ENCODE measurements at regions not wholly inside any gene's neighbourhood (a gene's known extent, or its start where the extent isn't known, plus 50 kb on each side); places are given as distances from the start of the nearest gene placed in this dataset.

GRCh38 chr3:69505770-69506407, 120.0 kb upstream of the FRMD4B start:
- DNase-seq (ENCODE audit: insufficient read length, low spot score, missing footprints): no peak
- Histone ChIP-seq H3K27me3 (ENCODE audit: insufficient read depth, low read length) (no peaks in the 10 kb centered on the region), H3K36me3 (ENCODE audit: insufficient read depth, low read length) (no peaks in the 10 kb centered on the region), H3K27ac (ENCODE audit: low read depth, low read length) (no peak overlapping the region), H4K20me1 (ENCODE audit: insufficient read depth, low read length) (no peaks in the 10 kb centered on the region), H3K4me2 (ENCODE audit: insufficient read depth, low read length) (no peak overlapping the region), H3K4me1 (ENCODE audit: insufficient read depth, low read length) (no peaks in the 10 kb centered on the region), H2AFZ (ENCODE audit: low read length) (no peak overlapping the region), H3K79me2 (ENCODE audit: insufficient read depth, low read length) (no peaks in the 10 kb centered on the region), H3K4me3 (ENCODE audit: insufficient read depth, low read length) (no peak overlapping the region), H3K9me3 (ENCODE audit: low read depth, low read length) (no peaks in the 10 kb centered on the region)
- TF ChIP-seq, protein P1, sequence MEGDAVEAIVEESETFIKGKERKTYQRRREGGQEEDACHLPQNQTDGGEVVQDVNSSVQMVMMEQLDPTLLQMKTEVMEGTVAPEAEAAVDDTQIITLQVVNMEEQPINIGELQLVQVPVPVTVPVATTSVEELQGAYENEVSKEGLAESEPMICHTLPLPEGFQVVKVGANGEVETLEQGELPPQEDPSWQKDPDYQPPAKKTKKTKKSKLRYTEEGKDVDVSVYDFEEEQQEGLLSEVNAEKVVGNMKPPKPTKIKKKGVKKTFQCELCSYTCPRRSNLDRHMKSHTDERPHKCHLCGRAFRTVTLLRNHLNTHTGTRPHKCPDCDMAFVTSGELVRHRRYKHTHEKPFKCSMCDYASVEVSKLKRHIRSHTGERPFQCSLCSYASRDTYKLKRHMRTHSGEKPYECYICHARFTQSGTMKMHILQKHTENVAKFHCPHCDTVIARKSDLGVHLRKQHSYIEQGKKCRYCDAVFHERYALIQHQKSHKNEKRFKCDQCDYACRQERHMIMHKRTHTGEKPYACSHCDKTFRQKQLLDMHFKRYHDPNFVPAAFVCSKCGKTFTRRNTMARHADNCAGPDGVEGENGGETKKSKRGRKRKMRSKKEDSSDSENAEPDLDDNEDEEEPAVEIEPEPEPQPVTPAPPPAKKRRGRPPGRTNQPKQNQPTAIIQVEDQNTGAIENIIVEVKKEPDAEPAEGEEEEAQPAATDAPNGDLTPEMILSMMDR (IDR thresholded peaks at IDR 0.05; ENCODE audit: extremely low read depth, low read depth, low read length): no peak

- TF ChIP-seq, protein P1 (IDR thresholded peaks at IDR 0.05; ENCODE audit: extremely low read depth, low read depth, low read length): no peak
- no peak overlapping the region for H3K4me2 ChIP-seq (ENCODE audit: insufficient read depth, low read length)
- no peaks in the 10 kb centered on the region for H3K79me2 ChIP-seq (ENCODE audit: insufficient read depth, low read length)
- no peak for DNase-seq (ENCODE audit: insufficient read length, low spot score, missing footprints)
- no peak overlapping the region for H3K4me3 ChIP-seq (ENCODE audit: insufficient read depth, low read length)
- no peak overlapping the region for H2AFZ ChIP-seq (ENCODE audit: low read length)
- H3K27ac ChIP-seq (ENCODE audit: low read depth, low read length): no peak overlapping the region
- H3K36me3 ChIP-seq (ENCODE audit: insufficient read depth, low read length): no peaks in the 10 kb centered on the region
- H3K9me3 ChIP-seq (ENCODE audit: low read depth, low read length): no peaks in the 10 kb centered on the region
- no peaks in the 10 kb centered on the region for H4K20me1 ChIP-seq (ENCODE audit: insufficient read depth, low read length)
- no peaks in the 10 kb centered on the region for H3K27me3 ChIP-seq (ENCODE audit: insufficient read depth, low read length)
- H3K4me1 ChIP-seq (ENCODE audit: insufficient read depth, low read length): no peaks in the 10 kb centered on the region
These were observed 118.3 kb upstream of the FRMD4B start for GRCh38 chr3:69504232-69504631.

DNA sequence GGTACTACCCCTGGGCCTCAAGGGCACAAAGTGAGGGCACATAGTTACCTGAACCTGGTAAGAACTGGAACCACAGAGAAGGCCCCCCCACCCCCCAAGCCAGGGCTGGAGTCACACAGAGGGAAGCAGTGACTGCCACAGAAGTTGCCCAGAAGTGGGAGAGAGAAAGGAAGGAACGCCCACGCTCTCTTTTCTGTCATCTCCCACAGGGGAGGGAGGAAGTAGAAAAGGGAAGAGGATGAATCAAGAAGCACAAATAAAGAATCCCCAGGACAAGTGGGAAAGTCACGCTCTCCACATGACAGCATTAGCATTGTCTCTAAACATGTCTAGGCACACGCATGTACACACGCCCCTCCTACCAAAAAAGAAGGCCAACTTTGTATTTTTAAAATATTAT, 114.7 kb upstream of the FRMD4B start:
- Histone ChIP-seq H3K27ac (ENCODE audit: low read depth, low read length) (no peak overlapping the region), H3K36me3 (ENCODE audit: insufficient read depth, low read length) (no peaks in the 10 kb centered on the region), H3K79me2 (ENCODE audit: insufficient read depth, low read length) (no peaks in the 10 kb centered on the region), H3K4me2 (ENCODE audit: insufficient read depth, low read length) (no peak overlapping the region), H2AFZ (ENCODE audit: low read length) (no peak overlapping the region), H3K4me1 (ENCODE audit: insufficient read depth, low read length) (no peaks in the 10 kb centered on the region), H3K9me3 (ENCODE audit: low read depth, low read length) (no peaks in the 10 kb centered on the region), H3K4me3 (ENCODE audit: insufficient read depth, low read length) (no peak overlapping the region), H4K20me1 (ENCODE audit: insufficient read depth, low read length) (no peaks in the 10 kb centered on the region), H3K27me3 (ENCODE audit: insufficient read depth, low read length) (no peaks in the 10 kb centered on the region)
- DNase-seq (ENCODE audit: insufficient read length, low spot score, missing footprints): no peak
- TF ChIP-seq, protein P1 (IDR thresholded peaks at IDR 0.05; ENCODE audit: extremely low read depth, low read depth, low read length): no peak

- Histone ChIP-seq H3K27ac (ENCODE audit: low read depth, low read length) (no peak overlapping the region), H3K4me1 (ENCODE audit: insufficient read depth, low read length) (no peaks in the 10 kb centered on the region), H3K4me3 (ENCODE audit: insufficient read depth, low read length) (no peak overlapping the region), H4K20me1 (ENCODE audit: insufficient read depth, low read length) (no peaks in the 10 kb centered on the region), H3K4me2 (ENCODE audit: insufficient read depth, low read length) (no peak overlapping the region), H3K9me3 (ENCODE audit: low read depth, low read length) (no peaks in the 10 kb centered on the region), H2AFZ (ENCODE audit: low read length) (no peak overlapping the region), H3K27me3 (ENCODE audit: insufficient read depth, low read length) (no peaks in the 10 kb centered on the region), H3K79me2 (ENCODE audit: insufficient read depth, low read length) (no peaks in the 10 kb centered on the region), H3K36me3 (ENCODE audit: insufficient read depth, low read length) (no peaks in the 10 kb centered on the region)
- no peak for DNase-seq (ENCODE audit: insufficient read length, low spot score, missing footprints)
- TF ChIP-seq, protein P1 (IDR thresholded peaks at IDR 0.05; ENCODE audit: extremely low read depth, low read depth, low read length): no peak
These were observed 114.1 kb upstream of the FRMD4B start for GRCh38 chr3:69499899-69500421.

All from osteoblast (primary cell).